ENCODE measurements at regions not wholly inside any gene's neighbourhood (a gene's known extent, or its start where the extent isn't known, plus 50 kb on each side); places are given as distances from the start of the nearest gene placed in this dataset.

- H3K27ac ChIP-seq (ENCODE audit: low read depth), result no peak overlapping the region
- H3K4me1 ChIP-seq (ENCODE audit: insufficient read depth), result peaks cover 31% of the 10 kb centered on the region
- H3K4me3 Mint-ChIP-seq, result peak overlapping the region; percentile 84
- no peaks in the 10 kb centered on the region for H3K9me2 ChIP-seq (ENCODE audit: insufficient read depth)
- peak overlapping the region; percentile 63 for H3K4me3 ChIP-seq
- peaks cover 36% of the 10 kb centered on the region for H3K27me3 Mint-ChIP-seq (ENCODE audit: insufficient read depth, low read depth, poor library complexity)
- no peaks in the 10 kb centered on the region for H3K9me3 Mint-ChIP-seq
- peaks cover 48% of the 10 kb centered on the region for H3K79me2 ChIP-seq (replicated peaks; ENCODE audit: insufficient read depth)
- H3F3A ChIP-seq (replicated peaks; ENCODE audit: low read depth), result no peaks in the 10 kb centered on the region
- peak overlapping the region; percentile 84 for H3K4me2 ChIP-seq
- H3K27me3 ChIP-seq (ENCODE audit: insufficient read depth), result no peaks in the 10 kb centered on the region
- H3K36me3 ChIP-seq (ENCODE audit: insufficient read depth), result no peaks in the 10 kb centered on the region
- peaks cover 20% of the 10 kb centered on the region for H3K36me3 Mint-ChIP-seq (ENCODE audit: low read depth)
- H2AFZ ChIP-seq, result no peak overlapping the region
- H3K4me1 Mint-ChIP-seq, result peaks cover 56% of the 10 kb centered on the region
- H4K20me1 ChIP-seq (replicated peaks; ENCODE audit: insufficient read depth), result peaks cover 9% of the 10 kb centered on the region
- ATAC-seq (no peak), DNase-seq (ENCODE audit: low spot score) (no peak)
- TF ChIP-seq POLR2AphosphoS5 (IDR thresholded peaks at IDR 0.05; ENCODE audit: low read depth) (no peak), ZNF331 (CRISPR knock-in tag; IDR thresholded peaks at IDR 0.05; ENCODE audit: low read depth) (no peak), EZH2 (IDR thresholded peaks at IDR 0.05; ENCODE audit: low read depth, unreplicated experiment) (no peak), REST (IDR thresholded peaks at IDR 0.05; ENCODE audit: unreplicated experiment) (no peak), ZNF114 (CRISPR knock-in tag; IDR thresholded peaks at IDR 0.05) (no peak), NANOG (IDR thresholded peaks at IDR 0.05; ENCODE audit: borderline replicate concordance) (no peak), EZH2phosphoT487 (IDR thresholded peaks at IDR 0.05; ENCODE audit: unreplicated experiment) (no peak), JUNB (IDR thresholded peaks at IDR 0.05; ENCODE audit: unreplicated experiment) (no peak), STAT1 (IDR thresholded peaks at IDR 0.05; ENCODE audit: unreplicated experiment) (no peak), ZNF462 (CRISPR knock-in tag; IDR thresholded peaks at IDR 0.05) (no peak), CREB1 (CRISPR knock-in tag; IDR thresholded peaks at IDR 0.05; ENCODE audit: low read depth) (no peak), CTCF (conservative IDR thresholded peaks at IDR 0.05; ENCODE audit: low read depth in 2 of 2) (no peak)
- TF ChIP-seq, protein P1, sequence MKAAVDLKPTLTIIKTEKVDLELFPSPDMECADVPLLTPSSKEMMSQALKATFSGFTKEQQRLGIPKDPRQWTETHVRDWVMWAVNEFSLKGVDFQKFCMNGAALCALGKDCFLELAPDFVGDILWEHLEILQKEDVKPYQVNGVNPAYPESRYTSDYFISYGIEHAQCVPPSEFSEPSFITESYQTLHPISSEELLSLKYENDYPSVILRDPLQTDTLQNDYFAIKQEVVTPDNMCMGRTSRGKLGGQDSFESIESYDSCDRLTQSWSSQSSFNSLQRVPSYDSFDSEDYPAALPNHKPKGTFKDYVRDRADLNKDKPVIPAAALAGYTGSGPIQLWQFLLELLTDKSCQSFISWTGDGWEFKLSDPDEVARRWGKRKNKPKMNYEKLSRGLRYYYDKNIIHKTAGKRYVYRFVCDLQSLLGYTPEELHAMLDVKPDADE (IDR thresholded peaks at IDR 0.05), result no peak
- no peak overlapping the region for H3K27ac Mint-ChIP-seq
Observed at GRCh38 chr11:70660889-70661197, 262.5 kb downstream of the CTTN start.

Measured in GM23338 (cell line).